HG02571 (cell line): ENCODE measurements at regions not wholly inside any gene's neighbourhood (a gene's known extent, or its start where the extent isn't known, plus 50 kb on each side); places are given as distances from the start of the nearest gene placed in this dataset.

Source experiments
- ATAC-seq: cut with Tn5 transposase; IDR thresholded peaks from one replicate; pipeline ENCODE4 v1.9.1; 2021; ENCODE audit warnings: mild to moderate bottlenecking, moderate library complexity; ENCODE audit not compliant: unreplicated experiment

- no peak for ATAC-seq
Observed at GRCh38 chr3:102102394-102102793, 253.1 kb downstream of the NFKBIZ start.

- ATAC-seq = no peak
Observed at GRCh38 chr3:102104033-102104432, 254.7 kb downstream of the NFKBIZ start.

DNA sequence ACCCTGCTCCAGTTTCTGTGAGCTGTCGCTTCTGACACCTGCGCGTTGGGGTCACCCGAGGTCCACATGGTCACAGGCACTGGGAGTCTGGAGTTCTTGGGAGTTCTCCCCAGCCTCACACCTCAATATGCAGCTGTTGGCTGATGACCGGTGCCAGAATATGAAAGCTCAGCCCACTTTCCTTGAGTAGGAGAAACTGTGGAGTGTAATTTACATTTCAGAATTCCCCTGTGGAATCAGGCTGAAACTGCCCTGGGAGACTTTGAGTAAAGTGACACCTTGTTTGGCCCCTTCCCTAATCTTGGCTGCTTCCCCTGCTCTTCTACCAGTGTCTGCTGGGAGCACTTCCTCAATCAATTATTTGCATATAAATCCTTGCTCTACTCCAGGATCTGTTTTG, 255.9 kb downstream of the NFKBIZ start:
- ATAC-seq = no peak

- no peak for ATAC-seq
Observed at GRCh38 chr3:102106416-102107097, 257.2 kb downstream of the NFKBIZ start.

DNA sequence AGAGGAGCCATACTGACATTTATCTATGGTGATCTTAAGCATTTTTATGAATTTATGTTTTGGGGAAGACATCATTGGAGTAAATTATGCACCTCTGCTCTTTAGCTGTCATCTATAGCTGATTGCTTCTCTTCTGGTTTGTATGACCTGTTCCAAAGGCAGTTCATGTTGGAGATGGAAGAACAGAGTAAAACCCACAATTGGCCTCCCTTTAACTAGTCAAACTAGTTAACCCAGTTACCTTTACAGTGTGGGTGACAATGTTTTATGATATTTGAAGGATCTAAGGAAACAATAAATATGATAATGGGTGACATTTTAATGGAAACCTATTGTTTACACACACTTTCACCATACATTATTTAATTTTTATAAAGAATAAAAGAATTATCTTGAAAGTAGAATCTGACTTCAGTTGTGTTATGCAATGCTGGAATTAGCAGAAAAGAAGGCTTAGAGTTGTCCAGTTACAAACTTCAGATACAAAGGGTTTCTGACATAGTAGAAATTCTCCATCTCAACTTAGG, 263.5 kb downstream of the NFKBIZ start:
- ATAC-seq = no peak

GRCh38 chr3:102113421-102114041, 264.2 kb downstream of the NFKBIZ start:
- no peak for ATAC-seq

DNA sequence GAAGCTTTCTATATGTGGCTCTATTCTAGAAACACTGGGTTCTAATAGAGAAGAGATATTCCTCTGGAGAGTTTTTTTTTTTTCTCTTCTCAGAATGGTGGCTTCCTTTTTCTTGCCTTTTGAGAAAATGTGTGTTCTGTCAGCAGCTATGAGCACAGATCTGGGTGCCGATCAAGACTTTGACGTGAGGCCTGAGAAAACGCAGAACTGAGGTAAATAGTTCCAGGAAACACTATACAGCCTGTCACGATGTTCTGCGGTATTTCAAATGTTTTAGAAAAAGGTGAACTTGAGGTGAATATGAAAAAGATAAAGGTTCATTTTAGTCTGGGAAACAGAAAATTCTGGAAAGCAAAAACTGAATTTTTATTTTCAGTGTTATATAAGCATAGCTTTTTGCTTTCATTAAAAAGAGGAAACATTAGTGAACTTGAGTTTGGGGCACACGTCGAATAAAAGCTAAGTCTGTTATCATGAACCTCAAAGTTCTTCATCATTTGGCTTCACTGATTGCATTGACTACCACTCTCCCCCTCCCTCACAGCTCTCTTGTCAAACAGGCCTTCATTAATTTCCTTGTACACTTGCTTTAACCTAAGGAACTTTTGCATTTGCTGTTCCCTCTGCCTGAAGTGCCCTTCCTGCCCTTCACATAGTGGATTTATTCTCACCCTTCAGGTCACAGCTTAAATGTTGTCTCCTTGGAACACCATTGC, 265.1 kb downstream of the NFKBIZ start:
- ATAC-seq = no peak

DNA sequence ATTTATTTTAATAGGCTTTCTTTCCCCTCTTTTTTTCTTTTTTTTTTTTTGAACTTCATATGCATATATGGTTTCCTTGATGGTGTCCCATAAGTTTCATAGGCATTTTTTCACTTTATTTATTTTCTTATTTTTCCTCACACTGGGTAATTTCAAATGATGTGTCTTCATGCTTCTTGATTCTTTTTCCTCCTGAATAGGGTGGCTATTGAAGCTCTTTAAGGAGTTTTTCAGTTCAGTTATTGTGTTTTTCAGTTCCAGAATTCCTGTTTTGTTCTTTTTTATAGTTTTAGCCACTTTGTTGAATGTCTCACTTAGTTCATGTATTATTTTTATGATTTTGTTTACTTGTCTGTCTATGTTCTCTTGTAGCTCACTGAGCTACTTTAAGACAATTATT, 273.2 kb downstream of the NFKBIZ start:
- no peak for ATAC-seq

GRCh38 chr3:102123590-102124190, 274.4 kb downstream of the NFKBIZ start:
- no peak for ATAC-seq

GRCh38 chr3:102124282-102124681, 275.0 kb downstream of the NFKBIZ start:
- ATAC-seq = no peak

- no peak for ATAC-seq
Observed at GRCh38 chr3:102124704-102125103, 275.4 kb downstream of the NFKBIZ start.

DNA sequence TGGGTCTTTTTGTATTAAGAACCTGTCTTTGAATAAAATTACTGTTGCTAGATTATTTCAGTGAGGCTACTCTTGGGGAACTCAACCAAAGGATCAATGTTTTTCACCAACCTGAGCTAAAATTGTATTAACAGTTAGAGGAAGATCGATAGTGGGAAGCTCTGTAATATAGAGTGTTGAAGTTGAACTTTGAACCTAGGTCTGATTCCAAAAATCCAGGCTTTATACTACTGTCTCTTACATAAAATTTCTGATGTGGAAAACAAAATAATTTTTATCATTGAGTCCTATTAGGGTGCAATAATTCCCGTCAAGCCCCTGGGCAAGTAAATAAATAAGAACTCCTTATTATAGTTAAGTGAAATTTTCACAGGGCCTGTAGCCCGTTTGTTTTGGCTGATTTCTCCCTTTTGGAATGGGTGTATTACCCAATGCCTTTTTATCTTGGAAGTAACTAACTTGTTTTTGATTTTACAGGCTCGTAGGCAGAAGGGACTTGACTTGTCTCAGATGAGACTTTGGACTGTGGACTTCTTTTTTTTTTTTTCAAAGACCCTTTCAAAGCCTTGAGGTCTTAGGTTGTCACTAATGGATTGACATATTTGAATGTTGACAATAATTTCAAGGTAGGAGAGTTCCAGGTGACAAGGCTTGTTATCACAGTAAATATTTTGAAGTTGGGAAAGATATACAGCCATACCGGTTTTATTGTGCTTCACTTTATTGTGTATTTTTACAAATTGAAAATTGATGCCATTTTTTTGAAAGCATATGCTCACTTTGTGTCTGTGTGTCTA, 276.1 kb downstream of the NFKBIZ start:
- ATAC-seq = no peak

DNA sequence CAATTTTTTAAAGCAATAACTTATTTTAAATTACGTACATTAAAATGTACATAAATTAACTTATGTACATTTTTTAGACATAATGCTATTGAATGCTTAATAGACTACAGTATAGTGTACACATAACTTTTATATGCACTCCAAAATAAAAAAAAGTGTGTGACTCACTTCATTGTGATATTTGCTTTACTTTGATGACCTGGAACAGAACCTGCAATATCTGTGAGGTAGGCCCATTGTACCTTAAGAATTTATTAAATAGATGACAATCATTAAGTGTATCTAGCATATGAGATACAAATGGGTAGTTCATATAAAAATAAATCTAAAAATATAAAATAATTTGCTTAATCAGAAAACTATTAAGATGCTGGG, 276.7 kb downstream of the NFKBIZ start:
- no peak for ATAC-seq

DNA sequence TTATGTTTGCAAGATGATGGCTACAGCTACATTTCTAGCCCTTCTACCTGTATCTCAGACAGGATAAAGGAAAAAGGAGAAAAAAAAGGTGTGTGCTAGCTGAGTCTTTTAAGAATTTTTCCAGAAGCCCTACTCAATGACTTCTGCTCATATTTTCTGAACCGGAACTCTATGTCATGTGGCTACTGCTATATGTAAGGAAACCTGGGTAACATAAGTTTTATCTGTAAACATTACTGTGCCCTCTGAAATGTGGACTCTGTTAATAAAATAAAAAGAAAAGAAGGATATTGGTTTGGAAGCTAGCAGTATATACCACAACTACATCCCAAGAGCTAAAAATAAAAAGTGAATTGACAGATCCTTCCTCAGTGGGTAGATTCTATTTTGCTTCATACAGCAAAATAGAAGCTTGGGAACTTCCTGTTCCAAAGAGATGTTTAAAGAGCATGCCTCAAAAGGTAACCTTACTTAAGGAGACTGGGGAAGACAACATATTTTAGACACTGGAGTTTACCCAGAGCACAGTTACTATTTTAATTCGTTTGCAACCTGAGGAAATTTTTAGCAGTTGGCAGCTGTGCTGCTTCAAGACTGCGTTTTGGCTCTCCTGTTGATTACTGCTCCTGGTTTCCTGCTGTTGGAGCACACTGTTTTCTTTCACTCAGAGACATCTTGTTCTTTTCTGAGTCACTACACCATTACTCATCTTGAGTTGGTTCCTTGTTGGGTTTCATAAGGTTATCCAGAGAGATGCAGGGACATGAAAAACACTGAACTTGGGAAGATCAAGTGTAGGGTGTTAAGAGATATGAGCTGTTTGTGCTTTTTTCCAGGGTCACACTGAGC, 280.7 kb downstream of the NFKBIZ start:
- ATAC-seq = no peak

DNA sequence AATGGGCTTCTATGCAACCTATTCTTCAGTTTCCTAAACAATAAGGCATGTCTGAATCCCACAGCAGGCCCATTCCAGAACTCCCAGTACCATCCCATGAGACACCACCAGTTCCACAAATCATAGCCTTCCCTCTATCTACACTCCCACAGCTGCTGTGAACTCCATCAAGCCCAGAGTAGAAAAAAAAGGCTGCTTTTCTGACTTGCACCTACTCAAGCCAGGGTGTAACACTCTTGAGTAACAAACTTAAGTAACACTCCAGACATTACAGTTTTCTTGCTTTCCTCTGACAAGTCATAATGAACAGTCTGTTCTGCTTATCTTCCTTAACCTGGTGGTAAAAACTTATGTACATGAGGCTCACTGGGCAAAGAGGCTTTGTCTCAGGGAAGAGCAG, 283.1 kb downstream of the NFKBIZ start:
- ATAC-seq = no peak

- ATAC-seq = no peak
Observed at GRCh38 chr3:102133376-102133775, 284.1 kb downstream of the NFKBIZ start.

- ATAC-seq = no peak
Observed at GRCh38 chr3:102135316-102135715, 286.0 kb downstream of the NFKBIZ start.

GRCh38 chr3:102136183-102136582, 286.9 kb downstream of the NFKBIZ start:
- ATAC-seq = no peak

DNA sequence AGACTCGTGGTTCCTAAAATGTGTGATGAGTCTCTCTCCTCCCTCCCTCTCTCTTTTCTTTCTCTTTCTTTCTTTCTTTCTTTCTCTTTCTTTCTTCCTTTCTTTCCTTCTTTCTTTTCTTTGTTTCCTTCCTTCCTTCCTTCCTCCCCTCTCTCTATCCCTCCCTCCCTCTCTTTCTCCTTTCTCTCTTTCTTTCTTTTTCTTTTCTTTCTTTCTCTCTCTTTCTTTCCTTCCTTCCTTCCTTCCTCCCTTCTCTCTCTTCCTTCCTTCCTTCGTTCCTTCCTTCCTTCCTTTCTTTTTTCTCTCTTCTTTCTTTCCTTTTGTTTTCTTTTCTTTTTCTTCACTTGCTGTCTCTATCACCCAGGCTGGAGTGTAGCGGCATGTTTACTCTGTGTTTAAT, 290.8 kb downstream of the NFKBIZ start:
- no peak for ATAC-seq
